CD4-positive, alpha-beta T cell treated with Interleukin-17A for 4 hours (primary cell): ENCODE measurements at regions not wholly inside any gene's neighbourhood (a gene's known extent, or its start where the extent isn't known, plus 50 kb on each side); places are given as distances from the start of the nearest gene placed in this dataset.
A peak's percentile ranks its signal among the peaks of the same experiment; 100 is the strongest.
"Not testable (repeated sequence)": the region's sequence is repeated elsewhere in the genome, so short reads cannot be mapped to it uniquely, and the experiment has no call there.

Experiments
- DNase-seq: peaks from one replicate; pipeline ENCODE4 v3.0.0-alpha.2; 2020; ENCODE audit warnings: mixed read lengths

DNA sequence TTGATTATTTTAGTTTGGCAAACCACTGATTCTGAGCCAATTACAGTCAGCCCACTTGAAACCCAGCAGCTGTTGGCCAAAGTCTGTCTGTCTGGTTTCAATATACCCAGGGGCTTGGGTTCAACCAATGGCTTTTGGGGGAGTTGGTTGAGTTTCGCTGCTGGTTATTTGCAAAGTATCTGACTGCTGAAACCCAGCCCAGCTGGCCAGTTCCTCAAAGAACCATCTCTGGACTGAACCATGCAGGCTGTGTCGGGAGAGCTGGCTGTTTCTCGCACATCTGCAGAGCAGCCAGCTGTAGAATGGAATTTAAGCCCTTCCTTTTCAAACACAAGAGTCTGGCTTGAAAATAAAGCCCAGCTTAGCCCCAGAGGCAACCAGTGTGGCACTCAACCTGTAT lies 66.0 kb upstream of the PAX7 start:
- no peak for DNase-seq

DNA sequence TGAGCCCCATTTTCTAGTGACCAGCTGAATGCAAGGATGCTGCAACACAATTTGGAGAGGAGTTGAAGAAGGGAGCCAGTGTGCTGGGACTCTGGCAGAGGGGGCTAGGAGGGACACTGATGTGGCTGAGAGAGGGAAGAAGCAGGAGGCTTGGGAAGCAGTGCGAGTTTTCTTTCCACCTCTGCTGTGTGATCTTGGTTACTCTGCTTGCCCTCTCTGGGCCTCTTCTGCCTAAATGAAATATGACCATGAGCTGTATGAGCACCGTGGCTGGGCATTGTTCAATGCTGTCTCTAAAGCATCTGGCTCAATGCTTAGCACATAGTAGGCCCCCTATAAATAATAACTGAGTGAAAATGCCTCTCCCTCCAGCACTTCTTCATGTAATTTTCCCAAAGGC lies 65.3 kb upstream of the PAX7 start:
- no peak for DNase-seq

DNA sequence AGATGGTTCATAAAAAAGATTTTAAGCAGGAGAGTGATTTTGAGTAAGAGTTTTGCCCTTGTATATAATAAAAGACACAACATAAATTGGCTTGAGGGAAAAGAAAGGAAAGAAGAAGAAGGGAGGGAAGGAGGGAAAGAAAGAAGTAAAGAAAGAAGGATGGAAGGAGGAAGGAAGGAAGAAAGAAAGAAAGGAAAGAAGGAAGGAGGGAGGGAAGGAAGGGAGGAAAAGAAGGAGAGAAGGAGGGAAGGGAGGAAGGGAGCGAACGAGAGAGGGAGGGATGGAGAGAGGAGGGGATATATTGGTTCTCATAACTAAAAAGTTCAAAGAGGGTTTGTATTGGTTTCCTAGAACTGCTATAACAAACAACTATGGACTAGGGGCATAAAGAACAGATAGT lies 62.2 kb upstream of the PAX7 start:
- no peak for DNase-seq

DNA sequence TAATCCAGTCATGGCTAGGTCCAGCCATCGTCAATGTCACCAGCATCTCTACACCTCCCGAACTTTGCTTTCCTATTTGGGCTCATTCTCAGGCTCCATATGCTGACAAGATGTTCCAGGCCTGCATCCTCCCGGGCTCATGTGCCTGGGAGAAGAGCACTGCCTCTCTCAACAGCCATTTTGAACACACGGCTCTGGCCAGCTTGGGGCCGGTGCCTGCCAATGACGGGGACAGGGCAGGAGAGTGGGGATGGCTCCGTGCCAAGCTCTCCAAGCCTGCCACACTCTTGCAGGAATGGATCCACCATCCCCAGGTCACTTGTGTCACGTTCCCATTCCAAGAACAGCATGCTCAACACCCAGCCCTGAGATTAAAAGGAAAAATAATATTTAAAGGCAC lies 61.4 kb upstream of the PAX7 start:
- no peak for DNase-seq

DNA sequence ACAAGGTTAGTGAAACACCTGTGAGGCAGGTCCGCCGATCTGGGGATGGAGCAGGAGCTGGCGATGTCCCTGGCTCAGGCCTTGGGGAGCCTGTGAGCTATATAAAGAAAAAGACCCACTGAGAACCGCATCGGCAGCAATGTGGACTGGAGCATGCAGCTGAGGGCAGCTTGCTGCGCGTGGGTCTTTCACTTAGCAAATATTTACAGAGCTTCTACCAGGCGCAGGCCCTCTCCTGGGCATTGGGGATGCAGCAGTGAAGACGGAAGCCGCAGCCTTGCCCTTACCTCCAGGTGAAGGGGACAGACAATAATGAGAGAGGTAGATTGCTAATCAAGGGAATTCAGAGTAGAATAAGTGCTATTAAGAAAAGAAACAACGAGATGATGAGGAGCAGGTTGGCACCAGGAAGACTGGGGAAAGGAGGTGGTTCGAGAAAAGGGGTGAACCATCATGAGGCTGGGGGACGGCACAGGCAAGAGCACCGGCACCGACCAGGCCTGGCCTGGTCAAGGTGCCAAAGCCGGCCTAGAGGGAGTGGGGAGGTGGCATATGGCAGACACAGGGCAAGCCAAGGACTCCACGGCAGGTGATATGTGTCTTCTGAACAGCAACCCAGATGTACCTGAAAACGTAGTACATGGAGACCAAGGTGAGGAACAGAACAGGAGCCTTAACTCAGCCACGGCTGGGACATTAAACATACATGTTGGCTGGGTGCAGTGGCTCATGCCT lies 60.7 kb upstream of the PAX7 start:
- DNase-seq: no peak

DNA sequence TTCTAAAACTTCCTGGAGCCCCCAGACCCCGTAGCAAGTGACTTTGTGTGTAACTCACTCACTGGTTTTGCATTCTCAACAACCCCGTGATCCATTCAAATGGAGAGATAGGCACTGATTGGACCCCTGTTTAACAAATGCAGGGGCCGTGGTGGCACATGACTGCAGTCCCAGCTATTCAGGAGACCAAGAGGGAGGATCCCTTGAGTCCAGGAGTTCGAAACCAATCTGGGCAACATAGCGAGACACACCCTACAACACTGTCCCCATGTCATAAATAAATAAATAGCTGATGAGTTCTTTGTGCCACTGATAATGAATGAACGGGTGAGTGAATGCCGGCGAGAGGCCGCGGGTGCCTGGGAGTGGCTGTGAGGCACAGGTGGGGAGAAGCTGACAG lies 59.4 kb upstream of the PAX7 start:
- no peak for DNase-seq

DNA sequence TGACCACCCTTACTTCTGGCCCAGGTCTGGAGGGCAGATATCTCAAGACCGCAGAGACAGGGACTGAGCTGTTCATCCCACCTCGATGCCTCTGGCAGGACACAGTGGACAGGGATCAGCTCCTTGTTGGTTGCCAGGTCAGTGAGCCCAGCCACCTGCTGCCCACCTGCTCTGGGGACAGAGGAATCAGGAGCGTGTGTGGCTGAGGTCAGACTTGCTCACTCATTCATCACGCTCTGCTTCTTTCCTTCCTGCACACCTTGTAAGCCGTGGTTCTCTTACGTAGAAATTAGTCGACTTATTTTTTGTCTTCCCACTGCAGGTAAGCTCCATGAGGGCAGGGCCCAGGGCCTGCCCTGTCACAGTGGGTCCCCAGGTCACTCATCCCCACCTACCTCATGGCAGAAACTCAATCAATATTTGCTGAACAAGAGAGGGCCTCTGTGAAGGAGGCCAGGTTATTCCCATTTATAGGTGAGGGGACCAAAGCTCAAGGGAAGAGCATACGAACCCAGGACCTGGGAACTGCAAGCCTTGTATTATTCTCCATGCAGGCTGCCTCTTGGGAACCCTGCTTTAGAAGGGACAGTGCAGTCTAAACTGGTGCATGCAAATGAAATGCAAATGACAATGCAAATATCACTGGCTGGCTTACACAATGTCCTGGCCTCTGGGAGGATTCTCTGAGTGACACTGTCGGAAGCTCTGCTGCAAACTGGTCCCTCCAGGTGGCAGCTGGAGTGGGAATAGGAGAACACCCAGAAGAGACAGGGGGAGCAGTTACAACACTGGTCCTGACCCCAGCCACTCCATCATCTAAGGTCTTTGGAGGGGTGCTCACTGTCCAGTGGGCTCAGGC lies 58.4 kb upstream of the PAX7 start:
- no peak for DNase-seq

DNA sequence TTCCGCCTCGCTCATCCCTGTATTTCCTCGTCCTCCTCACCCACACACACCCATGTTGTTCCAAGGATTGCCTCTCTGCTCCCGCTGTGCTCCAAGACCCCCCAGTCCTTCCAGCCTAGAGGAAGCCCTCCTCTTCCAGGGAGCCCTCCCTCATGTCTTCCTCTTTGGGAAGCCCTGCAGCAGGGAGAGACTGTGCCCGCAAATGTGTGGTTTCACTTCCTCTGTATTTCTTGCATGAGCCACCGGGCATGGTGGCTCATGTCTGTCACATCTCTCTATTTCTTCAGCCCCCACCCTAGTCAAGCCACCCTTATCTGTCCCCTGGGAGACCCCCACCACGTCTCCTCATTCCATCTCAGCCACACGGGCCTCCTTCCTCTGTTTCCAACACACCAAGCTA lies 57.5 kb upstream of the PAX7 start:
- no peak for DNase-seq

DNA sequence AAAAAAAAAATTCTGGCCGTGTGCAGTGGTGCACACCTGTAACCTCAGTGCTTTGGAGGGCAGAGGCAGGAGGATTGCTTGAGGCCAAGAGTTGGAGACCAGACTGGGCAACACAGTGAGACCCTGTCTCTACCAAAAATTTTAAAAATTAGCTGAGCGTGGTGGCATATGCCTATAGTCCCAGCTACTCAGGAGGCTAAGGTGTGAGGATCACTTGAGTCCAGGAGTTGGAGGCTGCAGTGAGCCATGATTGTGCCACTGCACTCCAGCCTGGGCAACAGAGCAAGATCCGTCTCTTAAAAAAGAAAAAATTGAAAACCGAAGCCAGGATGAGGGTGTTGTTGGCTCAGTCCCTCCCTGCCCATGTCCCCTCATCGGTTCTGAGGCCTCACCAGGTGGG lies 55.9 kb upstream of the PAX7 start:
- no peak for DNase-seq

DNA sequence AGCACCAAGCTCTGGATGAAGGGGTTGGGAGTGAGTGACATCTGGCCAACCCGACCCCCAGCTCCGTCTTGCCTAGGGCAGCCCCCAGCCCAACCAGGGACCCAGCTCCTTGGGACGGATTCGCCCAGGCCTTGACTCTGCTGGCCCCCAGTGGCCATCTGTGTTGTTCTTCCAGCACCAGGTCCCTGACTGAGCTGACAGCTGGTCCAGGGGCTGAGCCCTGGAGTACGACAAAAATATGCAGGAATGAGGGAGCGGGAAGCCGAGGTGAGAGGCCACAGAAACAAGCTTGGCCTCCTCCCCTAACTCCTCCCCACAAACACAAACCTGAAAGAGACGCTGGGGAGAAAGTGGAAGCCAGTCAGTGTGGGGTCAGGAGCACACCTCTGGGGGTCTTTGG lies 55.0 kb upstream of the PAX7 start:
- DNase-seq: peak; percentile 59

DNA sequence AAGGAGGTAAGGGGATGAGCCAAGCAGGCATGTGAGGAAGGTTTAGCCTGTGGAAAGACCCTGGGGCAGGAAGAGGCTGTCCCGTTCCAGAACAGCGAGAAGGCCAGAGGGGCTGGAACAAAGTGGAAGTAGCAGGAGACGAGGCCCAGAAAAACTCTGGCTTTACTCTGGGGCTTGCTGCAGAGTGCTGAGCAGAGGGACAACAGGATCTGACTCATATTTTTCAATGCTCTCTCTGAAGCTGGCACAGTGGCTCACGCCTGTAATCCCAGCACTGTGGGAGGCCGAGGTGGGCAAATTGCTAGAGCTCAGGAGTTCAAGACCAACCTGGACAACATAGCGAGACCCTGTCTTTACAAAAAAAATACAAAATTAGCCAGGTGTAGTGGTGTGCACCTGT lies 52.4 kb upstream of the PAX7 start:
- no peak for DNase-seq

DNA sequence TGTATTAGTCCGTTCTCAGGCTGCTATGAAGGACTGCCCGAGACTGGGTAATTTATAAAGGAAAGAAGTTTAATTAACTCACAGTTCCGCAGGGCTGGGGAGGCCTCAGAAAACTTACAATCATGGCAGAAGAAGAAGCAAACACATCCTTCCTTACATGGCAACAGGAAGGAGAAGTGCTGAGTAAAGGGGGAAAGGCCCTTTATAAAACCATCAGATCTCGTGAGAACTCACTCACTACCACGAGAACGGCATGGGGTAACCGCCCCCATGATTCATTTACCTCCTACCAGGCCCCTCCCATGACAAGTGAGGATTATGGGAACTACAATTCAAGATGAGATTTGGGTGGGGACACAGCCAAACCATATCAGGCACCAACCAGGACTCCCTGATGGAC lies 51.4 kb upstream of the PAX7 start:
- DNase-seq: not testable (repeated sequence)

DNA sequence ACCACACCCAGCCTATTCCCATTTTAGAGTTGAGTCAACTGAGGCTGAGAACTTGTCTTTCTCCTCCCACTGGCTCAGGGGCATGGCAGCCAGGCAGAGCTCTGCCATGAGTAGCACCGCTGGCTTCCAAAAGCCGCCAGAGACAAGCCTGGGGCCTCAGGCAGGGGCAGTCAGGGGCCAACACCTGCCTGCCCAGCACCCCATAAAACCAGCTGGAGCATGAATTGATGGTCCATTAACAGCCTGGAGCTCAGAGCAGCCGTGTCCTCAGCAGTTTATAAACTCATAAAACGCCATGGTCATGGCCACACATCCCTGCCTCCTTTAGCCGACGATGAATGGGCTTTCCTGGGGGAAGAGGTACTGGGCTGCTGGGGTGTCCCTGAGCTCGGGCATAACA lies 50.6 kb upstream of the PAX7 start:
- DNase-seq: no peak

DNA sequence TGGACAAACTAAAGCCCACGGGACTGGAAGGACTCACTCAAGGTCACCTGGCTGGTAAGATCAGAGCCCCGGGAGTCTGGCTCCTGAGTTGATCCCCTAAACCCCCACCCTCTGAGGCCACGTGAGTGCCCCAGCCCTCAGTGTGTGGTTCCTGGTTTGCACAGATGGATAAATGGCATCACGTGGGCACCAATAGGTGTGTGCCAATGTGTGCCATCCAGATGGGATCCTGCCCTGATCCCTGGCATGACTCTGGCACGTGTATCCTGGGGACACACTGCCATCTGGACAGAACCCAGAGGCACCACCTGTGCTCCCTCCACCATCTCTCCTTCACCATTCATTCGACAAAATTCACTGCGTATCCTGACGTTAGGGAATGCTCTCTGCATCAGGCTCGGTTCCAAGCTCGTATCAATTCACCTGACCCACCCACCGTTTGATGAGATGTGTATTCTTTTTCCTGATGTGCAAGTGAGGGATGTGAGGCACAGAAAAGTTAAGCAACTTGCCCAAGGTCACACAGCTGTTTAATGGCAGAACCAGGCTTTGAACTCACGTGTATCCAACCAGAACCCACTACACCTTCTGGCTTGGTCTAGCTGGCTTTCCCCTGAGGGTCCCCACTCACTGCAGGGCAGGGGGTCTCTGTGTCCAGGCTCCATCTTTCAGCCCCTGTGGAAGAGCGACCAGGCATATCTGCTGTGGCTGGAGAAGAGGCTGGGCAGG lies 49.8 kb upstream of the PAX7 start:
- no peak for DNase-seq
